CD14-positive monocyte (primary cell): ENCODE measurements at regions not wholly inside any gene's neighbourhood (a gene's known extent, or its start where the extent isn't known, plus 50 kb on each side); places are given as distances from the start of the nearest gene placed in this dataset.

ENCODE experiments used
- DNase-seq, 3 donors: peaks; one replicate each; pipeline ENCODE4 v3.0.0-alpha.2; 2011 to 2022
- H2AFZ ChIP-seq: 2 replicates; pipeline ENCODE4 v1.6.0; 2012; ENCODE audit warnings: mild to moderate bottlenecking, low read depth, low read length, inconsistent platforms; ENCODE audit not compliant: insufficient read depth, poor library complexity, severe bottlenecking
- H3K27ac ChIP-seq, 2 donors: 1 replicate in 1 of 2; 2 replicates in 1 of 2; pipeline ENCODE4 v1.5.1; 2012 to 2013; ENCODE audit warnings: low read length in 2 of 2, control low read depth in 1 of 2, inconsistent platforms in 1 of 2, low read depth in 1 of 2, mild to moderate bottlenecking in 1 of 2
- H3K27me3 ChIP-seq, 2 donors: one replicate each; pipeline versions ENCODE4 v1.6.0 to v1.6.1; 2011 to 2013; ENCODE audit warnings: low read length in 2 of 2; ENCODE audit not compliant: control insufficient read depth in 2 of 2, insufficient read depth in 2 of 2
- H3K36me3 ChIP-seq, 2 donors: replicated peaks in 1 of 2; 1 replicate in 1 of 2; 2 replicates in 1 of 2; pipeline versions ENCODE4 v1.5.1 to v1.6.1; 2012 to 2013; ENCODE audit warnings: low read length in 2 of 2, control low read depth in 1 of 2, inconsistent platforms in 1 of 2, mild to moderate bottlenecking in 1 of 2; ENCODE audit not compliant: insufficient read depth in 2 of 2, control insufficient read depth in 1 of 2
- H3K4me1 ChIP-seq, 2 donors: 1 replicate in 1 of 2; 2 replicates in 1 of 2; pipeline versions ENCODE4 v1.5.1 to v1.6.1; 2012 to 2013; ENCODE audit warnings: low read length in 2 of 2, control low read depth in 1 of 2, inconsistent platforms in 1 of 2, mild to moderate bottlenecking in 1 of 2, moderate library complexity in 1 of 2; ENCODE audit not compliant: insufficient read depth in 2 of 2, control insufficient read depth in 1 of 2
- H3K4me2 ChIP-seq: replicated peaks from 2 replicates; pipeline ENCODE3; 2012; ENCODE audit warnings: low read length, moderate library complexity, mild to moderate bottlenecking; ENCODE audit not compliant: poor library complexity, severe bottlenecking; ENCODE audit errors: extremely low read depth
- H3K4me3 ChIP-seq, 3 experiments: fragments of 200-600 bp in 1 of 3; sonication (generic) in 1 of 3; replicated peaks in 1 of 3; 1 replicate in 2 of 3; 2 replicates in 1 of 3; pipeline ENCODE4 v1.5.1; 2011 to 2013; ENCODE audit warnings: low read length in 3 of 3, mild to moderate bottlenecking in 3 of 3, control low read depth in 2 of 3, low read depth in 2 of 3, inconsistent platforms in 1 of 3, moderate library complexity in 1 of 3
- H3K79me2 ChIP-seq: 2 replicates; pipeline ENCODE4 v1.6.0; 2012; ENCODE audit warnings: mild to moderate bottlenecking, control low read depth, inconsistent platforms, low read length, moderate library complexity; ENCODE audit not compliant: insufficient read depth
- H3K9ac ChIP-seq: 2 replicates; pipeline ENCODE4 v1.6.0; 2017; ENCODE audit warnings: low read length, mild to moderate bottlenecking; ENCODE audit not compliant: insufficient read depth, poor library complexity, severe bottlenecking
- H3K9me3 ChIP-seq, 2 donors: replicated peaks in 1 of 2; 1 replicate in 1 of 2; 2 replicates in 1 of 2; pipeline versions ENCODE4 v1.5.1 to v1.6.1; 2012 to 2013; ENCODE audit warnings: low read length in 2 of 2, control low read depth in 1 of 2; ENCODE audit not compliant: control insufficient read depth in 1 of 2, insufficient read depth in 1 of 2
- H4K20me1 ChIP-seq: 2 replicates; pipeline ENCODE4 v1.6.0; 2012; ENCODE audit warnings: mild to moderate bottlenecking, low read length, control low read depth, moderate library complexity; ENCODE audit not compliant: insufficient read depth
- H3K27ac Mint-ChIP-seq, 7 donors: one replicate each; pipeline ENCODE4 v1.8.0; 2020; ENCODE audit warnings: mild to moderate bottlenecking in 7 of 7, mixed read lengths in 7 of 7, moderate library complexity in 6 of 7, inconsistent platforms in 2 of 7
- H3K27me3 Mint-ChIP-seq, 3 donors: one replicate each; pipeline ENCODE4 v1.8.0; 2021 to 2022; ENCODE audit warnings: low read depth in 3 of 3, mild to moderate bottlenecking in 3 of 3, mixed read lengths in 3 of 3, moderate library complexity in 3 of 3, inconsistent platforms in 1 of 3
- H3K36me3 Mint-ChIP-seq, 2 donors: one replicate each; pipeline ENCODE4 v1.8.0; 2020; ENCODE audit warnings: mixed read lengths in 2 of 2, inconsistent platforms in 1 of 2, mild to moderate bottlenecking in 1 of 2
- H3K4me1 Mint-ChIP-seq: one replicate; pipeline ENCODE4 v1.8.0; 2020; ENCODE audit warnings: mild to moderate bottlenecking, mixed read lengths
- H3K4me3 Mint-ChIP-seq, 2 donors: one replicate each; pipeline ENCODE4 v1.8.0; 2020; ENCODE audit warnings: mild to moderate bottlenecking in 2 of 2, mixed read lengths in 2 of 2, moderate library complexity in 1 of 2
- H3K9me3 Mint-ChIP-seq, 7 donors: one replicate each; pipeline ENCODE4 v1.8.0; 2020 to 2022; ENCODE audit warnings: mixed read lengths in 7 of 7, mild to moderate bottlenecking in 6 of 7, moderate library complexity in 6 of 7, inconsistent platforms in 2 of 7
- CTCF ChIP-seq: fragments of 200-600 bp; IDR thresholded peaks from one replicate; pipeline ENCODE4 v1.8.0; 2022; ENCODE audit warnings: antibody characterized with exemption, mild to moderate bottlenecking
- WGBS: methylation state at CpG from one replicate; pipeline ENCODE4 v1.1.5; 2013; ENCODE audit warnings: missing lambda C conversion rate; ENCODE audit not compliant: insufficient coverage; 5-methylcytosine and 5-hydroxymethylcytosine counted together
- intact Hi-C, 2 donors: fragments of 100-400 bp; cut with micrococcal nuclease; formaldehyde crosslinking; loops; one replicate each; pipeline versions ENCODE4 v1.15.0 to v1.15.1; 2023

DNA sequence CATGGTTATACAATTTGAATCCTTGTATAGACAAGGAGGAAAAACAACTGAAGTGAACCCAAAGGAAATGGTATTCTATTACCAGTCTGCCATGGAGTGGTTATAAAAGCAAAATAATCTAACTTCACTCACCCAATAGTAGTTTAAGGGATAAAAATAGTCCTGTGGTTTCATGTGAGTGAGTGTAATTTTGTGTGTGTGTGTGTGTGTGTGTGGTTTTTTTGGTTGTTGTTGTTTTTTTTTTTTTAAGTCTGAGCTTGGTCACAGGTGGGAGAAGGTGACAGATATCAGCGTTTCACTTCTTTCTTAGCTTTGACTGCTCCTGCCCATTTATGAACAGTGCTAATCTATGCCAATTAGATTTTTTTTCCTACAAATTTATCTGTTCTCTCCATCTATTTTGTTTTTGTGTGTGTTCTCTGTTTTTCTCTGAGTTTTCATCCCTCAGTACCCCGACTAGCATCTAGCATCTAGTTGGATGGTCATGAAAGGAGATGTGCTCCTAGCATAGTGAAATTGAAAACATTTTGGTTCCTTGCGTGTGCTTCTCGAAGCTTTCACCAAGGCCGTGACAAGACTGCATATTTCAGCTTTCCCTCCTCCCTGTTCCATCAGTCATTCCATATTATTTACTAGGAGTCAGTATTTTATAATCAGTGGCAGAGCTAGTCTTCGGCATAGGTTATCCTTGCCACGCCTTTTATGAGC is 200.1 kb upstream of the DTNA start:
- TF ChIP-seq CTCF: no peak
- Histone ChIP-seq H3K36me3 (no peaks in the 10 kb centered on the region), H3K27me3 (peaks cover 0 to 2% of the 10 kb centered on the region in 2 donors), H3K27ac (no peak overlapping the region), H2AFZ (no peak overlapping the region), H3K4me1 (no peaks in the 10 kb centered on the region), H3K79me2 (no peaks in the 10 kb centered on the region), H3K9ac (no peak overlapping the region), H3K9me3 (no peaks in the 10 kb centered on the region), H3K4me2 (no peak overlapping the region), H4K20me1 (no peaks in the 10 kb centered on the region), H3K4me3 (no peak overlapping the region)
- intact Hi-C loops: no loop called here
- Mint-ChIP-seq H3K27me3 (peaks cover 1 to 6% (median 3%) of the 10 kb centered on the region in 3 donors), H3K9me3 (peaks cover 0 to 5% (median 2%) of the 10 kb centered on the region in 7 donors), H3K36me3 (no peaks in the 10 kb centered on the region), H3K27ac (no peak overlapping the region), H3K4me1 (no peaks in the 10 kb centered on the region), H3K4me3 (no peak overlapping the region)
- no CpG with 5 or more reads among the region's 7 CpGs for WGBS
- DNase-seq: no peak

GRCh38 chr18:34510926-34511325 is 199.2 kb upstream of the DTNA start:
- no peak overlapping the region for H3K9ac ChIP-seq
- no peak overlapping the region for H3K4me2 ChIP-seq
- DNase-seq: no peak
- no peaks in the 10 kb centered on the region for H3K4me1 Mint-ChIP-seq
- no peak overlapping the region for H2AFZ ChIP-seq
- WGBS: no CpG with 5 or more reads among the region's 1 CpG
- peaks cover 0 to 2% of the 10 kb centered on the region in 2 donors for H3K27me3 ChIP-seq
- no peaks in the 10 kb centered on the region for H3K36me3 ChIP-seq
- no peaks in the 10 kb centered on the region for H3K4me1 ChIP-seq
- no peaks in the 10 kb centered on the region for H4K20me1 ChIP-seq
- peaks cover 0 to 10% (median 5%) of the 10 kb centered on the region in 7 donors for H3K9me3 Mint-ChIP-seq
- intact Hi-C loops: no loop called here
- no peak overlapping the region for H3K27ac ChIP-seq
- peaks cover 1 to 3% (median 2%) of the 10 kb centered on the region in 3 donors for H3K27me3 Mint-ChIP-seq
- no peak overlapping the region for H3K27ac Mint-ChIP-seq
- H3K9me3 ChIP-seq: peaks cover under 1 to 7% of the 10 kb centered on the region in 2 donors
- no peaks in the 10 kb centered on the region for H3K79me2 ChIP-seq
- H3K36me3 Mint-ChIP-seq: no peaks in the 10 kb centered on the region
- H3K4me3 ChIP-seq: no peak overlapping the region
- TF ChIP-seq CTCF: no peak
- no peak overlapping the region for H3K4me3 Mint-ChIP-seq
